Stimulated activated naive CD4-positive, alpha-beta T cell (primary cell): ENCODE measurements at regions not wholly inside any gene's neighbourhood (a gene's known extent, or its start where the extent isn't known, plus 50 kb on each side); places are given as distances from the start of the nearest gene placed in this dataset.

ENCODE experiments used
- DNase-seq, 6 experiments: peaks; one replicate each; lab custom pipeline; 2025; lab: John Stamatoyannopoulos, UW

- no peak for DNase-seq
Observed at GRCh38 chr1:4375812-4376211, 278.6 kb upstream of the AJAP1 start.

DNA sequence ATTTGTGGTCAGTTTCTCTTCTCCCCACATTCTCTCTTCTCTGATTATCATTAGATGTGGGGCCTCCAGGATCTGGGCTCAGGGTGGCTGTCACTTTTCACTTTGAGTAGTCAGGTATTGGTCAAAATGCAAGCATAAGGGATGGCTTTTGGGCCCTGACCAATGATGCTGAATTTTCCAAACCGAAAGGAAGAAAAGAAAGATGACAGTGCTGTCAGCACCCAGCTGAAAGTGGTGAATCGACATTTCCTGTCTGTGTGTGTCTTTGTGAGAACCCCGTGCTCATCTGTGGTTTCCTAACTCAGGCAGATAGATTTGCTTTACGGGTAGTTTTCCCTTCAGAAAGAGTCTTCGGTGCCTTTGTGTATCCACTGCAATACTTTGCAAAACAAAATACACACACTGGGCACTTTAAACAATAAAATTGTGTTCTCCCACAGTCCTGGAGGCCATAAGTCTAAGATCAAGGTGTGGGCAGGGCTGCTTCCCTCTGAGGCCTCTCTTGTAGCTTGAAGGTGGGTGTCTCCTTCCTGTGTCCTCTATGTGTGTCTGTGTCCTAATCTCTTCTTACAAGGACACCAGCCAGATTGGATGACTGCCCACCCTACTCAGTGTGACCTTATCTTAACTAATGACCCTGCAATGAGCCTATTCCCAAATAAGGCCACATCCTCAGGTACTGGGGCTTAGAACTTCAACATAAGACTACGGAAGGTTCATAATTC, 274.8 kb upstream of the AJAP1 start:
- no peak for DNase-seq

DNA sequence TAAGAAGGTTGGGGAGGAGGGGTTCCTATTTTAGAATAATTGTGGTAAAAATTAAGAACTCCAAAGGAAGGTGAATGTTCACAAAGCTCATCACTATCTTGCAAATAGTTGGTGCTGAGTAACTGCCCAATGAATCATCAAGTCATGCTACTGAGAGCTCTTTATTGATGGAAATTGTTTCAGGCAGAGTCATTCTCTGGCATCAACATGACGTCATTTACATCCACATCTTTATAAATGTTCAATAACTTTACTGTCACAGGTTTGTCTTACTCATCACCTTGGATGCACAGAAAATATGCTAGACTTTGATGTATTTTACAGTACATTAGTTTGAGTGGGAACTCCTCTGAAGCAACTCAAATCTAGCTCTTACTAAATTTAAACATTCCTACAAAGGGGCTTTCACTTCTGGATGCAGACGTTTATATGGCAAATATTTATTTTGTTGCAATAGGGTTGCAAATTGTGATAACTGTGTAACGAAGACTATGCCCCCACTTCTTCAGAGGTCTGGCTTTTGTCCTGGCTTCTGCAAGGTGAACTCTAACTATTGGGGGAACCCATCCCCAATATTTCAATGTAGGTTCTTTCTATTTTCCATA, 273.7 kb upstream of the AJAP1 start:
- no peak for DNase-seq

GRCh38 chr1:4393191-4393590, 261.2 kb upstream of the AJAP1 start:
- DNase-seq: no peak

GRCh38 chr1:4394366-4394765, 260.0 kb upstream of the AJAP1 start:
- DNase-seq: no peak

GRCh38 chr1:4395158-4395557, 259.3 kb upstream of the AJAP1 start:
- no peak for DNase-seq

DNA sequence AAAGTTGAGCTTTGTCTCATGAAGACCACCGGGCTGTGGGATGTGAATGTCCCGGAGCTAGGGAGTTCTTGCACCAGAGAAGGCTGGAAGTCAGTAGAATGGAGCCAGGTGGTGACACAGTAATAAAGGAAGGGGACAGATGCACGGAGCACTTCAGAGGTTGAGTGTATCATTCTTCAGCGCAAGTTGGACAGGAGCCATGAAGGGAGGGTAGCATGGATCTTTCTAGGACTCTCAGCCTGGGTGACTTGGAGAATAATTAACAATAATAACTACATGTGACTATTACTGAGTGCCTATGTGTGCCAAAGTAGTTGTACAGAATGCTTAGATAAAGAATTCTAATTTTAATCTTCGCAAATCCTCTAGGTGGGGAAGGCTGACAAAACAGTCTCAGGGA, 258.7 kb upstream of the AJAP1 start:
- no peak for DNase-seq

DNA sequence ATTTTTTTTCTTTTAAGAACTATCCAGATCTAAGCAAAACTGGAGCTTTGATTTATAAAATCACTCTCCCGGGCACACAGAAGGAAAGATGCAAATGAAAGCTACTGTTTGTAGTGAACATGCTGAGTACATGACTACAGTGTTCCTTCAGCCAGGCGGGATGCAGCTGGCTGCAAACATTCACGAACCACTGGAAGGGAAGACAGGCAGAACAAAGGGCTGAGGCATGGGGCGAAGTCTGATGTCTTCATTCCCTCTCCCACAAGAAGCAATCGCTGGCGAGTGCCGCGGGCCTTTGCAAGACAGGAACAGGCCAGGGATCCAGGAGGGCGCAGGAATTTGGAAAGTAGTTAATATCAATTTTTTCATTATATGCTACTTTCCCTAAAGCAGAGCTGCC, 257.9 kb upstream of the AJAP1 start:
- DNase-seq: no peak

DNA sequence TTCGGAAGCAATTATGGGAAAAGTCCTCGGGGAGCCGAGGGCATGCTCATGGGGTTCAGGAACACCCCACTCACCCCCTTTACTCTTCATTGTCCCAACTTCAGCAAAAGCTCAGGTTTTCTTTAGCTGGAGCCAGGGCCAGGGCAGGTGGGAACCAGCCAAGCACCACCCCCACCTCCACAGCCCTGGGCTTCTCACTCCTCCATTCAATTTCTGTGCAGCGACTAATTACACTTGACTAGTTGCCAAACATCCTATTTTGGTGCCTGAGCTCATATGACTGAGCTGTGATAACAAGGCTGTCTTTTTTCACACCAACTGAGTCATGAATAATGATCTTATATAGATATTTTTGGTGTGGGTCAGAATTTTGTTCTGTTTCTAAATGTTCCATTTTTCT, 257.2 kb upstream of the AJAP1 start:
- DNase-seq: no peak

GRCh38 chr1:4402032-4402431, 252.4 kb upstream of the AJAP1 start:
- no peak for DNase-seq

GRCh38 chr1:4404854-4405590, 249.4 kb upstream of the AJAP1 start:
- DNase-seq: no peak

DNA sequence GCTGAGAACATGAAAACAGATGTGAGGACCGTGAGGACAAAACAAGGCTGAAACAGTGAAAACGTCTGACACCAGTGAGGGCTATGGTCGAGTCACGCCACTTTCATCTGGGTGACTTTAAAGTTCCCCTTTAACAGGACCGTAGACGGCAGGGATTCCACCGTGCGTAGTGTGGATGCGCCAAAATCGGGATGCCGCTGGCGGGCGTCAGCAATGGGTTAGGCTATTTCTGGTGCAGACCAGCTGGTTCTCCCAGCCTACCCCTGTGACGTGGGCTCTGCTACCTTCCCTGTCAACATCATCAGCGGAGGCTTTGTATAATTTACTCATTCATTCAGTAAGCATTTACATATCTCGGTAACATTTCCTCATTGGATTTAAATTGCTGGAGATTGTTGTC, 246.6 kb upstream of the AJAP1 start:
- DNase-seq: no peak

- DNase-seq: no peak
Observed at GRCh38 chr1:4408380-4408779, 246.0 kb upstream of the AJAP1 start.

GRCh38 chr1:4411862-4412261, 242.5 kb upstream of the AJAP1 start:
- DNase-seq: no peak

DNA sequence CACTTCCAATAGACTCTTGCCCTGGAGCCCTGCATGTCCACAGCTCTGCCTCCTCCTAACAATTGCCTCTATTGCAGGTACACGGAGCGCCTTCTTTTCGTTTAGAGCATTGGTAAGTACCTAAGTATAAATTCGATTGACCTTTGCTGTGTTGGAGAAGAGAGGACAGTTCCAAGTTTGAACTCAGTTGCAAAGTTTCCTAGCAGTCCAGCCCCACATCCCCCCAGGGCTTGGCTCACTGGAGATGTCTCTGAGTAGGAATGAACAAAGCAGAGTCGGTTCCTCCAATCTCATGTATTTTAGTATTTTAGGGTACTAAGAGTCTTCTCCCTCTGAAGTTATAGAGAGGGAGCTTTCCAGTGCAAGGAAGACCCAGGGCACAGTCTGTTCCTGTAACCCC, 238.9 kb upstream of the AJAP1 start:
- no peak for DNase-seq

GRCh38 chr1:4416189-4416588, 238.2 kb upstream of the AJAP1 start:
- DNase-seq: no peak

DNA sequence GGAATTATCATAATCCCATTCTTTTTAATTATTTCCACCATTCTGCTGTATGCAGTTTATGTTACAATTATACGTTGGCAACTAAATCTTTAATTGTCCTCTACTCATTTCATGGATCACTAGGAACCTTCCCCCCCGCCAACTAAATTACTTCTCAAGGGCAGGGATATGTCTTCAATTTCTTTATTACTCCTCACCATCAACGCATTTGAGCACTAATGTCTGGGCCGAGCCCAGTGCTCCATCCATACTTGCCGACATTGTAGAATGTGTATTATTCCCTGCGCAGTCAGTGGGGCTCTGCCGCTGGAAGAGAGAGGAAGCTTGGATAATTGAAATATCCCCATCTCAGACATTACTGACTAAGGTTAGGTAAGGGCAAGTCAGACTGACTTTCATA, 236.4 kb upstream of the AJAP1 start:
- DNase-seq: no peak

DNA sequence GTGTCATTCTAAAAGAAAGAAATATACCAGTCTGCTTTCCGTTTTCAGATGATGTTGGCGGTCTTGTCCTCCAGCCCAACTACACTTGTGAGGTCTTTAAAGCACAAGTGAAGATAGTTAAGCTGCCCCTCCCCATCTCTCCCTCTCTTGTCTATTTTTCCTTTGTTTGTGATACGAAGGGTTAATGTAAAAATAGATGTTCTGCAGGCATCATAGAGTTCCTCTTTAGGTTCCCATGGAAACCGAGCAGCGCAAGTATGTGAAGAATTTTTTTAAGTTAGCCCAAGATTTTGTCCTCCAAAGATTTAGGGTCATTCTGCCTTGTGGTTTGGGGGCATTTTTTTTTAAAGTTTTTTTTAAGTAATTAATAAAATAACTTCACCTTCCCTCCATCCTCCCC, 232.4 kb upstream of the AJAP1 start:
- no peak for DNase-seq

GRCh38 chr1:4422504-4423289, 231.7 kb upstream of the AJAP1 start:
- no peak for DNase-seq

DNA sequence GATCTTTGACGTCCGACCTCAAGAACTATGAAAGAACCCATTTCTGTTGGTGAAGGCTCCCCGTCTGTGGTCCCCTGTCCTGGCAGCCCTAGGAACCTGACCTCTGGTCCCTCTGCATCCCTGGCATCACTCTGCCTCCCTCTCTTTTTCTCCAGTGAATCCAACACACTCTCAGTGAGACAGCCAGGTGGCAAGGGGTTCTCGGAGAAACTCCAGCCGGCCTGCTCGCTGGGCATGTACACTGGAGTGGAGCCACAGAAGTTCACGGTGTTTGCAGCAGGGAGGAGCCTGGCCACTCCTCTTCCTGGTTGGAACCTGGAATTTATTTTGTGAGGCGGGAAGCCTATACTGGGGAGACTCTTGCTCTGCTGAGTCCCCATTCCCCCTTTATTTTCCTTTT, 230.2 kb upstream of the AJAP1 start:
- no peak for DNase-seq

GRCh38 chr1:4424766-4425165, 229.6 kb upstream of the AJAP1 start:
- no peak for DNase-seq

- DNase-seq: no peak
Observed at GRCh38 chr1:4425892-4426291, 228.5 kb upstream of the AJAP1 start.

DNA sequence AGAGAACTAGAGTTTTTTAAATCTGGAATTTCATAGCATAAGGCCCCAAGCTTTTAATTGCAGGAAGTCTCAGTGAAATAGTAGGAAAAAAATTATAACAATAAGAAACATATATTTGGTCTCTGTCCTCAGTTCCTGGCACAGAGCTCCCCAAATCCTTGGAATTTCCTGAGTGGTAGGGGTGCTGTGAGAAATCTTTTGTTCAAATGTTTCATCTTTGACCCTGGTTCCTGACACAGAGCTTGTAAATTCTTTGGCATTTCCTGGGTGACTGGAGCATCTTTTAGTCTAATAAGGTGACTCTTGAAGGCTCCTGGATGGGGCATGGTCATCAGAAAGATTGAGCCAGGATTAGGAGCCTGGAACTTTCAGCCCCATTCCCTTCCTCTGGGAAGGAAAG, 225.7 kb upstream of the AJAP1 start:
- DNase-seq: no peak
